Thymus (tissue), 11 donors: ENCODE measurements at regions not wholly inside any gene's neighbourhood (a gene's known extent, or its start where the extent isn't known, plus 50 kb on each side); places are given as distances from the start of the nearest gene placed in this dataset.
"Not testable (repeated sequence)": the region's sequence is repeated elsewhere in the genome, so short reads cannot be mapped to it uniquely, and the experiment has no call there.

ENCODE experiments used
- DNase-seq, 9 donors: peaks; one replicate each; pipeline ENCODE4 v3.0.0-alpha.2; 2013; ENCODE audit warnings: low spot score in 9 of 9, low read depth in 6 of 9, missing footprints in 1 of 9
- H3K27ac ChIP-seq, 2 donors: one replicate each; pipeline ENCODE4 v1.5.1; 2013; ENCODE audit warnings: control low read depth in 1 of 2, low read depth in 1 of 2, low read length in 1 of 2, mild to moderate bottlenecking in 1 of 2, moderate library complexity in 1 of 2
- H3K27me3 ChIP-seq, 2 donors: one replicate each; pipeline ENCODE4 v1.5.1; 2013; ENCODE audit warnings: low read length in 1 of 2; ENCODE audit not compliant: control insufficient read depth in 2 of 2, insufficient read depth in 1 of 2
- H3K36me3 ChIP-seq, 2 donors: one replicate each; pipeline ENCODE4 v1.5.1; 2013; ENCODE audit warnings: low read length in 1 of 2, mild to moderate bottlenecking in 1 of 2, moderate library complexity in 1 of 2; ENCODE audit not compliant: control insufficient read depth in 2 of 2, insufficient read depth in 2 of 2
- H3K4me1 ChIP-seq, 2 donors: one replicate each; pipeline ENCODE4 v1.5.1; 2013; ENCODE audit warnings: low read length in 2 of 2; ENCODE audit not compliant: control insufficient read depth in 2 of 2, insufficient read depth in 2 of 2
- H3K4me3 ChIP-seq, 2 donors: one replicate each; pipeline ENCODE4 v1.5.1; 2013; ENCODE audit warnings: low read length in 2 of 2, control low read depth in 1 of 2, mild to moderate bottlenecking in 1 of 2
- H3K9me3 ChIP-seq, 2 donors: one replicate each; pipeline ENCODE4 v1.5.1; 2013; ENCODE audit warnings: low read length in 1 of 2, mild to moderate bottlenecking in 1 of 2; ENCODE audit not compliant: control insufficient read depth in 2 of 2, insufficient read depth in 1 of 2
- WGBS: extraction: QIAGEN DNeasy Blood & Tissue Kit; methylation state at CpG from one replicate; pipeline ENCODE4 v1.1.7; 2013; 5-methylcytosine and 5-hydroxymethylcytosine counted together
- donor health status: healthy.

GRCh38 chrX:113399506-113400192, 559.0 kb upstream of the AMOT start:
- Histone ChIP-seq H3K27ac (no peak overlapping the region), H3K4me1 (no peaks in the 10 kb centered on the region), H3K27me3 (no peaks in the 10 kb centered on the region), H3K4me3 (no peak overlapping the region), H3K36me3 (no peaks in the 10 kb centered on the region), H3K9me3 (peaks cover 0 to 4% of the 10 kb centered on the region in 2 donors)
- 90% methylated on average over 5 of the region's 5 CpGs for WGBS
- DNase-seq = no peak

- H3K4me1 ChIP-seq = no peaks in the 10 kb centered on the region
- no peak for DNase-seq
- 96% methylated on average over 6 of the region's 6 CpGs for WGBS
- no peak overlapping the region for H3K4me3 ChIP-seq
- no peak overlapping the region for H3K27ac ChIP-seq
- no peaks in the 10 kb centered on the region for H3K36me3 ChIP-seq
- no peaks in the 10 kb centered on the region for H3K27me3 ChIP-seq
- peaks cover 0 to 8% of the 10 kb centered on the region in 2 donors for H3K9me3 ChIP-seq
Observed at GRCh38 chrX:113392355-113392754, 551.7 kb upstream of the AMOT start.

- 95% methylated on average over 13 of the region's 13 CpGs for WGBS
- no peak overlapping the region for H3K27ac ChIP-seq
- DNase-seq = no peak
Observed at GRCh38 chrX:113391875-113392274, 551.2 kb upstream of the AMOT start.

GRCh38 chrX:113390531-113390930, 549.9 kb upstream of the AMOT start:
- DNase-seq = no peak
- H3K4me3 ChIP-seq = no peak overlapping the region
- 90% methylated on average over 3 of the region's 3 CpGs for WGBS

More at GRCh38 chrX:113391875-113392274, 551.2 kb upstream of the AMOT start:
- Histone ChIP-seq H3K4me1 (no peaks in the 10 kb centered on the region), H3K4me3 (no peak overlapping the region), H3K36me3 (no peaks in the 10 kb centered on the region), H3K9me3 (peaks cover 0 to 8% of the 10 kb centered on the region in 2 donors), H3K27me3 (no peaks in the 10 kb centered on the region)

GRCh38 chrX:113389846-113390245, 549.2 kb upstream of the AMOT start:
- H3K4me3 ChIP-seq = no peak overlapping the region
- H3K9me3 ChIP-seq = peaks cover 0 to 8% of the 10 kb centered on the region in 2 donors
- no peaks in the 10 kb centered on the region for H3K36me3 ChIP-seq
- WGBS = 98% methylated on average over 2 of the region's 2 CpGs
- H3K4me1 ChIP-seq = no peaks in the 10 kb centered on the region
- DNase-seq = no peak
- H3K27ac ChIP-seq = no peak overlapping the region
- no peaks in the 10 kb centered on the region for H3K27me3 ChIP-seq

More at GRCh38 chrX:113390531-113390930, 549.9 kb upstream of the AMOT start:
- no peak overlapping the region for H3K27ac ChIP-seq
- H3K36me3 ChIP-seq = no peaks in the 10 kb centered on the region
- peaks cover 0 to 8% of the 10 kb centered on the region in 2 donors for H3K9me3 ChIP-seq
- no peaks in the 10 kb centered on the region for H3K27me3 ChIP-seq
- no peaks in the 10 kb centered on the region for H3K4me1 ChIP-seq

- Histone ChIP-seq H3K4me3 (no peak overlapping the region), H3K4me1 (no peaks in the 10 kb centered on the region), H3K27me3 (no peaks in the 10 kb centered on the region), H3K27ac (no peak overlapping the region), H3K9me3 (no peaks in the 10 kb centered on the region), H3K36me3 (no peaks in the 10 kb centered on the region)
- DNase-seq = no peak
- WGBS = 89% methylated on average over 3 of the region's 3 CpGs
Observed at GRCh38 chrX:113384628-113385027, 544.0 kb upstream of the AMOT start.

- not testable (repeated sequence) for DNase-seq, H3K9me3 ChIP-seq, H3K4me3 ChIP-seq, H3K36me3 ChIP-seq, H3K4me1 ChIP-seq, H3K27ac ChIP-seq, H3K27me3 ChIP-seq
- WGBS = 99% methylated on average over 3 of the region's 3 CpGs
Observed at GRCh38 chrX:113373421-113373820, 532.8 kb upstream of the AMOT start.

- Histone ChIP-seq H3K27me3 (no peaks in the 10 kb centered on the region), H3K36me3 (no peaks in the 10 kb centered on the region), H3K4me3 (no peak overlapping the region), H3K4me1 (no peaks in the 10 kb centered on the region), H3K27ac (no peak overlapping the region), H3K9me3 (peaks cover 0 to 4% of the 10 kb centered on the region in 2 donors)
- no peak for DNase-seq
- 94% methylated on average over 7 of the region's 7 CpGs for WGBS
Observed at GRCh38 chrX:113370006-113370405, 529.4 kb upstream of the AMOT start.

GRCh38 chrX:113369056-113369455, 528.4 kb upstream of the AMOT start:
- WGBS = 88% methylated on average over 3 of the region's 3 CpGs
- DNase-seq = no peak
- no peaks in the 10 kb centered on the region for H3K27me3 ChIP-seq
- no peak overlapping the region for H3K4me3 ChIP-seq
- no peak overlapping the region for H3K27ac ChIP-seq
- H3K9me3 ChIP-seq = peaks cover 0 to 4% of the 10 kb centered on the region in 2 donors
- no peaks in the 10 kb centered on the region for H3K4me1 ChIP-seq
- no peaks in the 10 kb centered on the region for H3K36me3 ChIP-seq
